ENCODE measurements at regions not wholly inside any gene's neighbourhood (a gene's known extent, or its start where the extent isn't known, plus 50 kb on each side); places are given as distances from the start of the nearest gene placed in this dataset.

DNA sequence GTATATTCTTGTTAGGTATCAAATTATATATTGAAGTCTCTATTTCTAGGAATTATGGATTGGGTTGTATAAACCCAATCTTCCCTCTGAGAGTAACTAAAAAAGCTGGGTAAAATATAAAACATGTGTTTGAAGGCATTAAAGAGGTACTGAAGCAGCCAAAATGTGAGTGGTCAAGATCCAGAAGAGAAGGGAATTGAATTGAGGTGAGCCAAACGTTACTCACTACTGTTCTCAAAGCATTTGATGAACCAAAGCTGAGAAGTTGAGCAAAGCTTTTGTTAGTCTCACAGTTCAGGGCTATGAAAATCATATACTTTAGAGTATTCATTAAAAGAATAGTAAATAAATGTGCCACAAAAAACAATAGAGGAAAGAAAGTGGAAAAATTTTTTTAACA, 365.8 kb downstream of the BCKDHB start:
- no peaks in the 10 kb centered on the region for H3K4me1 ChIP-seq
- no peaks in the 10 kb centered on the region for H3K36me3 ChIP-seq
- no peak for TF ChIP-seq CTCF (IDR thresholded peaks at IDR 0.05)
- no peak overlapping the region for H3K4me3 ChIP-seq
- ATAC-seq (no peak), DNase-seq (no peak)
- no peaks in the 10 kb centered on the region for H3K9me3 ChIP-seq
- intact Hi-C loops (cut with DNase I) = no loop called here
- H3K27ac ChIP-seq = no peak overlapping the region
- H3K27me3 ChIP-seq = no peaks in the 10 kb centered on the region

GRCh38 chr6:80469977-80470376, 363.5 kb downstream of the BCKDHB start:
- ATAC-seq = no peak
- Histone ChIP-seq H3K4me1 (no peaks in the 10 kb centered on the region), H3K27me3 (no peaks in the 10 kb centered on the region), H3K9me3 (no peaks in the 10 kb centered on the region), H3K4me3 (no peak overlapping the region), H3K36me3 (no peaks in the 10 kb centered on the region), H3K27ac (no peak overlapping the region)
- DNase-seq = no peak
- intact Hi-C loops (cut with DNase I) = no loop called here
- TF ChIP-seq CTCF (IDR thresholded peaks at IDR 0.05) = no peak

- TF ChIP-seq CTCF (IDR thresholded peaks at IDR 0.05) = no peak
- Histone ChIP-seq H3K4me3 (no peak overlapping the region), H3K9me3 (no peaks in the 10 kb centered on the region), H3K36me3 (no peaks in the 10 kb centered on the region), H3K27me3 (no peaks in the 10 kb centered on the region), H3K27ac (no peak overlapping the region), H3K4me1 (no peaks in the 10 kb centered on the region)
- DNase-seq = no peak
- intact Hi-C loops (cut with DNase I) = no loop called here
- ATAC-seq = no peak
Observed at GRCh38 chr6:80468398-80468797, 361.9 kb downstream of the BCKDHB start.

DNA sequence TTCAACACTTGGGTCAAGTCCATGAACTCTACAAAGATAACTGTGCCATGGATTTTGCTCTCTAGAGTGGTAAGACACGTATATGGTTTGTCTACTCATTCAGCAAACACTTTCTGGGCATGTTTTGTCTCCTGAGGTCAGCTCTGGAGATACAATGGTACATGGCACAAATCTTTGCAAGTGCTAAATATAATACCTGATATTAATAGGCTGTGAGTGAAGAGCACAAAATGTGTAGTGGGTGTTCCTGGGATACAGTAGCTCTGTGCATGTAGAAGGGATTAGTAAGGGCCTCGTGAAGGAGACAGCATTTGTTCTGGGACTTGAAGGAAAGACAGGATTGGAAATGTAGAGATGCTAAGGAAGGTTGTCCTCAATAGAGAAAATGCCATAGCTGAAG, 360.9 kb downstream of the BCKDHB start:
- DNase-seq = no peak
- H3K27me3 ChIP-seq = no peaks in the 10 kb centered on the region
- H3K27ac ChIP-seq = no peak overlapping the region
- H3K36me3 ChIP-seq = no peaks in the 10 kb centered on the region
- H3K9me3 ChIP-seq = no peaks in the 10 kb centered on the region
- no peak overlapping the region for H3K4me3 ChIP-seq
- ATAC-seq = no peak
- intact Hi-C loops (cut with DNase I) = no loop called here
- TF ChIP-seq CTCF (IDR thresholded peaks at IDR 0.05) = no peak
- no peaks in the 10 kb centered on the region for H3K4me1 ChIP-seq

GRCh38 chr6:80466981-80467380, 360.5 kb downstream of the BCKDHB start:
- Histone ChIP-seq H3K27me3 (no peaks in the 10 kb centered on the region), H3K4me1 (no peaks in the 10 kb centered on the region), H3K36me3 (no peaks in the 10 kb centered on the region), H3K9me3 (no peaks in the 10 kb centered on the region), H3K27ac (no peak overlapping the region), H3K4me3 (no peak overlapping the region)
- no peak for DNase-seq
- ATAC-seq = no peak
- intact Hi-C loops (cut with DNase I) = no loop called here
- TF ChIP-seq CTCF (IDR thresholded peaks at IDR 0.05) = no peak

DNA sequence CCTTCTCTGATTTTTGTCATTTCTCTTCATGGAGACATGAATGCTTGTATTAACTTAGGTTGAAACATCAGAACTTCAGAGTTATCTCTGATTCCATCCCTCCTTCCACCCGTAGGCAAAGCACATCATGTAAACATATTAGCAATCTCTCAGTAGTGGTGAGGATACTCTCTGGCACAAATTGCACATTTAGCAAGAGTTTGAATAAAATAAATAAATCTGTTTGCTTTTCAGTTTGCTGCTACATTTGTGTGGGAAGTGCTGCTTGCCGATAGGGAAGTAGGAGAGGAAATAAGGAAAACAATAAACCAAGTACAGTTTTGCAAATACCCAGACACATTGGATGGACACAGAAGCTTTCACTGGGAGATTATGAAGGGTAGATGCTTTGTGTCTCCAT, 359.0 kb downstream of the BCKDHB start:
- Histone ChIP-seq H3K4me1 (no peaks in the 10 kb centered on the region), H3K36me3 (no peaks in the 10 kb centered on the region), H3K9me3 (no peaks in the 10 kb centered on the region), H3K27ac (no peak overlapping the region), H3K4me3 (no peak overlapping the region), H3K27me3 (no peaks in the 10 kb centered on the region)
- intact Hi-C loops (cut with DNase I) = no loop called here
- TF ChIP-seq CTCF (IDR thresholded peaks at IDR 0.05) = no peak
- ATAC-seq = no peak
- no peak for DNase-seq

All from upper lobe of right lung (tissue), 1 donor.